GM10248 (cell line): ENCODE measurements at regions not wholly inside any gene's neighbourhood (a gene's known extent, or its start where the extent isn't known, plus 50 kb on each side); places are given as distances from the start of the nearest gene placed in this dataset.

ENCODE experiments used
- CTCF ChIA-PET: fragments of 300-600 bp; sonication (Branson Sonifier 250); formaldehyde crosslinking; extraction: SDS; loops from one replicate; lab custom pipeline; 2021; ENCODE audit warnings: antibody characterized with exemption; lab: Yijun Ruan, JAX
- POLR2A ChIA-PET: fragments of 350-650 bp; sonication (Branson Sonifier 250); formaldehyde crosslinking; extraction: SDS; loops from one replicate; lab custom pipeline; 2020; ENCODE audit warnings: antibody characterized with exemption; lab: Yijun Ruan, JAX
- DNase-seq: peaks from one replicate; pipeline ENCODE4 v3.0.0; 2012; ENCODE audit errors: extremely low spot score
- TF ChIP-seq, protein P1 (sequence below): IDR thresholded peaks from 2 replicates; pipeline ENCODE4 v1.5.1; 2012; ENCODE audit warnings: mild to moderate bottlenecking, low read depth; ENCODE audit errors: extremely low read depth, missing control alignments, control extremely low read depth

DNA sequence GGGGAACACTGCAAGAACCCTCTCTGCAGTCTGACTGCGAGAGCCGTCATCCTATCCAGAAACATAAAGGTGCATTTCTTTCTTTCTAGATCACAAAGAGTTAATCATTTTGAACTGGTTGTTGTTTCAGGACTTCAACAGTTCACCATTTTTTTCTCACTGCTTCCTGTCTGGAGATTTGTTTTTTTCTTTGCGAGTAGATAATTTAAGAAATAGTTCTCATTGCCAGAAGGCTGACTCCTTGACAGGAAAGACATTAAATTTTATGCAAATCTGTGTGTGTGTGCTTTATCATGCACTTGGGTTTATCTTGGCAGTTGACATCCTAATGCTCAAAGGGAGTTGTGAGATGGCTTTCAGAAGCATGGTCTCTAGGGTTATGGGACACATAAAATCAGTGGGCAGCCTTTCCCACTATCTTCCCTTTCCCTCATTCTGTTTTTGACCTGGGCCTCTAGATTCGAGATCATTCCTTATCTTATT, 123.5 kb upstream of the TBL1XR1 start:
- ChIA-PET CTCF (no interaction called here), POLR2A (no interaction called here)
- TF ChIP-seq, protein P1, sequence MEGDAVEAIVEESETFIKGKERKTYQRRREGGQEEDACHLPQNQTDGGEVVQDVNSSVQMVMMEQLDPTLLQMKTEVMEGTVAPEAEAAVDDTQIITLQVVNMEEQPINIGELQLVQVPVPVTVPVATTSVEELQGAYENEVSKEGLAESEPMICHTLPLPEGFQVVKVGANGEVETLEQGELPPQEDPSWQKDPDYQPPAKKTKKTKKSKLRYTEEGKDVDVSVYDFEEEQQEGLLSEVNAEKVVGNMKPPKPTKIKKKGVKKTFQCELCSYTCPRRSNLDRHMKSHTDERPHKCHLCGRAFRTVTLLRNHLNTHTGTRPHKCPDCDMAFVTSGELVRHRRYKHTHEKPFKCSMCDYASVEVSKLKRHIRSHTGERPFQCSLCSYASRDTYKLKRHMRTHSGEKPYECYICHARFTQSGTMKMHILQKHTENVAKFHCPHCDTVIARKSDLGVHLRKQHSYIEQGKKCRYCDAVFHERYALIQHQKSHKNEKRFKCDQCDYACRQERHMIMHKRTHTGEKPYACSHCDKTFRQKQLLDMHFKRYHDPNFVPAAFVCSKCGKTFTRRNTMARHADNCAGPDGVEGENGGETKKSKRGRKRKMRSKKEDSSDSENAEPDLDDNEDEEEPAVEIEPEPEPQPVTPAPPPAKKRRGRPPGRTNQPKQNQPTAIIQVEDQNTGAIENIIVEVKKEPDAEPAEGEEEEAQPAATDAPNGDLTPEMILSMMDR = no peak
- DNase-seq = no peak

GRCh38 chr3:177321819-177322218, 124.5 kb upstream of the TBL1XR1 start:
- ChIA-PET CTCF (no interaction called here), POLR2A (no interaction called here)

GRCh38 chr3:177322881-177323280, 125.6 kb upstream of the TBL1XR1 start:
- POLR2A ChIA-PET = no interaction called here
- DNase-seq = no peak
- TF ChIP-seq, protein P1 = no peak
- CTCF ChIA-PET = no interaction called here

More at GRCh38 chr3:177321819-177322218, 124.5 kb upstream of the TBL1XR1 start:
- no peak for DNase-seq
- TF ChIP-seq, protein P1 = no peak

DNA sequence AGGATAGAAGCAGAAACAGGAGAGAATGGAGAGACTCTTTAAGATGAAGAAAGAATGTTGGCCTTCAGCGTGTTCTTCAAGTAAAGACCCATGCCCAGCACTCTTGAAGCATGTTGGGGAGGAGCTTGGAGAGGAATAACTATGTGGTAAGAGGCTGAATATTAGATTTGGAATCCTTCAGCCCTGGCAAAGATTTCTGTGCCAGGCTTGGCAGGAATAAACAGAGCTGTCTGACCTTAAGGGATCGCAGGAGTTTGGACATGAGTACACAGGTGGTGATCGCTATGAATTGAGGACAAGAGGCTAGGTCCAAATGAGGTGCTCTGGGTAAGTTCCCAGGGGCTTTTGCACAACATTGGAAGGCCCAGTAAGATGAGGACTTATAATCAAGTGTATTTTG, 132.6 kb upstream of the TBL1XR1 start:
- CTCF ChIA-PET = interaction anchor here (1.1 to 1.7 kb wide), 3 partner anchors 11 to 289 kb away, joined by 3 read pairs; no protein-coding TSS in a partner anchor
- TF ChIP-seq, protein P1 = no peak
- POLR2A ChIA-PET = no interaction called here
- DNase-seq = no peak

GRCh38 chr3:177330779-177331178, 133.5 kb upstream of the TBL1XR1 start:
- TF ChIP-seq, protein P1 = no peak
- POLR2A ChIA-PET = no interaction called here

DNA sequence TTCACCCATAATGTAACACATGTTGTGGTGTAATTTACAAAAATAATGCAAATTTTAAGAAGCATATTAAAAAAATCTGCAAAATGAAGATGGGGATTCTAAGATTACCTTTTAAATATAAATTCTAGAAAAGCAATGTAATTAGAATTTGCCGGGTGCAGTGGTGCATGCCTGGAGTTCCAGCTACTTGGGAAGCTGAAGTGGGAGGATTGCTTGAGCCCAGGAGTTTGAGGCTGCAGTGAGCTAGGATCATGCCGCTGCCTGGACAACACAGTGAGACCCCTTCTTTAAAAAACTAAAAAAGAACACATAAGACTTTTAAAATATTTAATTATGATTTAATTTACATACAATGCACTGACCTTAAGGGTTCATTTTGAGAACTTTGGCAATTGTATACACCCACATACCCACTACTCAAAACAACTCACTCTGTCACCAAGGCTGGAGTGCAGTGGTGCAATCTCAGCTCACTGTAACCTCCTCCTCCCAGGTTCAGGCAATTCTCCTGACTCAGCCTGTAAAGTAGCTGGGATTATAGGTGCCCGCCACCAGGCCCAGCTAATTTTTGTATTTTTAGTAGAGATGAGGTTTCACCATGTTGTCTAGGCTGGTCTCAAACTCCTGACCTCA, 134.0 kb upstream of the TBL1XR1 start:
- ChIA-PET CTCF (interaction anchor here (1.7 kb wide), 2 partner anchors 22 to 280 kb away, joined by 3 to 5 read pairs; no protein-coding TSS in a partner anchor), POLR2A (no interaction called here)
- TF ChIP-seq, protein P1 = no peak
- no peak for DNase-seq

More at GRCh38 chr3:177330779-177331178, 133.5 kb upstream of the TBL1XR1 start:
- CTCF ChIA-PET = interaction anchor here (1.1 to 1.7 kb wide), 3 partner anchors 22 to 290 kb away, joined by 3 to 5 read pairs (median 3); no protein-coding TSS in a partner anchor
- DNase-seq = no peak
